ENCODE measurements at regions not wholly inside any gene's neighbourhood (a gene's known extent, or its start where the extent isn't known, plus 50 kb on each side); places are given as distances from the start of the nearest gene placed in this dataset.

DNA sequence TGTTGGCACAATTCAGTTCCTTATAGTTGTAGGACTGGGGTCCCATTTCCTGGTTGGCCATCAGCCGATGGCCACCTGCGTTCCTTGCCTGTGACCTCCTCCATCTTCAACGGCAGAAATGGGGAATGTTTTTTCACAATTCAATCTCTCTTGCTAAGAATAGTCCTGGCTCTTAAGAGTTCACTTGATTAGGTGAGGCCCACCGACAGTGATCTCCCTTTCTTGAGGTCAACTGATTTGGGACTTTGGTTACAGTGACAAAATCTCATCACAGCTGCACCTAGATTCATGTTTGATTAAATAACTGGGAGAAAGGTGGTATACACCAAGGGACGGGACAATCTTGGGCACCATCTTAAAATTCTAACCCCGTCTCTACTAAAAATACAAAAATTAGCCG lies 139.1 kb upstream of the DTNBP1 start:
- no peak for DNase-seq (ENCODE audit: low spot score)

- DNase-seq (ENCODE audit: low spot score), result no peak
Observed at GRCh38 chr6:15800841-15801617, 138.2 kb upstream of the DTNBP1 start.

DNA sequence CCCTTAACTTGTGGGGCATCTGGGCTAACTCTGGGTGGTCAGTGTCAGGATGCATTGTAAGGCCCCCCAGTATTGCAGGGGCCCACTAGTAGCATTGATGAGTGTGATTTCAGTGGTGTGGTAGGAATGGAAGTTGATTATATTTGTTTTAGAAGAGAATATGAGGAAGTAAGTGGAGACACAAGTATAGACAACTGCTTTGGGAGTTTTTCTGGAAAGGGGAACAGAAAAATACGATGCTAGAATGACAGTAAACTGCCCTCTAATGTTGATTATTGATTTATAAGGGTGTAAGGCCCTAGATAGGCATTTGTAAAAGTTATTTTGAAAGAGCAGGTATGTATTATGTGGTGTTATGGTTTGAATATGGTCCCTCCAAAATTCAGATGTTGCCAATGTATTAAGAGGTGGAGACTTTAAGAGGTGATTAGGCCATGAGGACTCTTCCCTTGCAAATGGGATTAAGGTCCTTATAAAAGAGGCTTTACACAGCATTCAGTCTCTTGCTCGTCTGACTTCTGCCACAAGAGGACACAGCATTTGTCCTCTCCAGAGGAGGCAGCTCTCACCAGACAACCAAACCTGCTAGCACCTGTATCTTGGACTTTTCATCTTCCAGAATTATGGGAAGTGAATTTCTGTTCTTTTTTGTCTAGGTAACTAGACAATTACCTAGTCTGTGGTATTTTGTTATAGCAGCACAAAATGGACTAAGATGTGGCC lies 135.9 kb upstream of the DTNBP1 start:
- DNase-seq (ENCODE audit: low spot score), result no peak

DNA sequence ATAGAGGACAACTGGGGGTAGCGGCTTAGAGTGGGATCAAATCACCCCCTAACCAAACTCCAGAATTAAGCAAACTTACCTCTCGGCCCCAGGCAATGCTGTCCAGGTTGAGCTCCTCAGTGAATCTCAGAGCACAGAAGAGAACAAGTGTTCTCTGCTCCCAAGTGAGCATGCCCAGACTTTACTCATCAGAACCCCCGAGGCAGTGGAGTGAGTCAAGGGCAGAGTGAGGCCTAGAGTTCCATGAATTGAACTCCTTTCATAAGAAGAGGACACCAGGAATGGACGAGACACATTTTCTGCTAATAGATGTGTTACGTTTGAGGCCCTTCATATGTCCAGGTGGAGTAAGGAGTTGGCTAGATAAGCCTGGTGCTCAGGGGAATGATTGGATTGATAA lies 134.0 kb upstream of the DTNBP1 start:
- DNase-seq (ENCODE audit: low spot score), result no peak

GRCh38 chr6:15796130-15796771 lies 133.4 kb upstream of the DTNBP1 start:
- DNase-seq (ENCODE audit: low spot score), result no peak

DNA sequence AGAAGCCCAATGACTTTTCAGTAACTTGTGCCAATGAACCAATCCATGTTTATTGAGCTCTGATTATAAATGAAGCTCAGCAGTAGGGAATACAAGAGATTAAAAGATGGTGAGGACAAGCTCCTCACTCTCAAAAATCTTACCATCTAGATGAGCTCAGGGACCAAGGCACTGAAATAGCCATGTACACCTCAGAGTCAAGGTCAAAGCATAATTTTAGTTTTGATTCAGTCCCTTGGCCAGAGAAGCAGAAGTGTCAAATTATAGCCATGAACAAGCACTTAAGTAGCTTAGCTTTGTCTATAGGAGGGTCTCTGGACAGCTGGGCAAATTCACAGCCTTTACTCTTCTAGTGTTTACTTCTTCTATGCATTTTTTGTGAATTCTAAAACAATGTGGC lies 131.0 kb upstream of the DTNBP1 start:
- DNase-seq (ENCODE audit: low spot score), result no peak

DNA sequence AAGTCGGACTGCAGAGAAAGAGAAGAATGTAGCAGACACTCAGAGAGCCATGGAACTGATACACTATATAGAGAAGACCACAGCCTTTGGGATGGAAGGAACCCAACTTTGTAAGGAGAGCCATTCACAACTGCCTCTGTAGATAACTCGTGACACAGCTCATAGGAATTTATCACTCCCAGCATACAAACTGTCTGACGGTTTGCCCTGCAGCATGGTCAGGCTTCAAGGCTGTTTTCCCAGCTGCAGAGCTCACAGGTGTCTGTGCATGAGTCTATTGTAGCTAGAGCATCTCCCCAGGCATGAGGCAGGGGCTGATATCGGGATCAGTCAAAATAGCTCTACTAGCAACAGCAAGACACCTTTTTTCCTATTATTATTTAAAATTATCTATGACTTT lies 130.5 kb upstream of the DTNBP1 start:
- peak; percentile 68 for DNase-seq (ENCODE audit: low spot score)

DNA sequence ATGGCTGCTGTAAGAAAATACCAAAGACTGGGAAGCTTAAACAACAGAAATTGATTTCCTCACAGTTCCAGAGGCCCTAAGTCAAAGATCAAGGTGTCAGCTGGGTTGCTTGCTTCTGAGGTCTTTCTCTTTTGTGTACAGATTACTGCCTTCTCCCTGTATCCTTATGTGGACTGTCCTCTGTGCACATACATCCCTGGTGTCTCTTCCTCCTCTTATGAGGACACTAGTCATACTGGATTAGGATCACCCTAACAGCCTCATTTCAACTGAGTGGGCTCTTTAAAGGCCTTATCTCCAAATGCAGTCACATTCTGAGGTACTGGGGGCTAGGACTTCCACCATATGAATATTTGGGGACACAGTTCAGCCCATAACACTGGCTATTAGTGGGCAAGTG lies 130.0 kb upstream of the DTNBP1 start:
- DNase-seq (ENCODE audit: low spot score), result no peak

DNA sequence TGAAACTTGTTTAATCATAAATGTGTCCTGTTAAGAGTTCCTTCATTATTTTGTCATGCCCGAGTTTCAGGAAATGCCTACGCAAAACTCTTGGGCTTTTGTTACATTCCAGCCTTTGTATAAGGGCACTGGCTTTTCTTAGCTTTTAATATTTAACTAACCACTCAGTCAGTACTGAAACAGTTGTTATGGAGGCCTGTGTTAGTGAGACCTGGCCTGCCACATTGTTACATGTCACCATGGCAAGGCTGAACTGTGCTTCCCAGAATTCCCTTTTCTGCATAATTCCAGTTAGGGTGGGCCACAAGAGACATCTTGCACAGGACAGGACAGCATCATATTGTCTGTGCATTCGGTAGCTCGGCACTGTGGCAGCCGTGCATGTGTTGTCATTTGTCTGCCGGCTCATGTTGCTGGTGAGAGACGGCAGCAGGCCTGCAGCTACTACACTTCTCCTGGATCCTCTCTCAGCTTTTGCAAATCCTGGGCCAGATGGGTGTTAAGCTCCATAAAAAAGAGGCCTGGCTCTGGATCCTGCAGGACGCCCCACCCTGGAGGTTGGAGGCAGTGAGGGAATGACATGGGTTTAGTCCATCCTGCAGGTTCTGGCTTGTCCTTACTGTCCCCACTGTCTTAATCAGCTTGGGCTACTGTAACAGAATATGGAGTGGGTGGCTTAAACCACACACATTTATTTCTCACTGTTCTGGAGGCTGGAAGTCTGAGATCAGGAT lies 128.8 kb upstream of the DTNBP1 start:
- no peak for DNase-seq (ENCODE audit: low spot score)

DNA sequence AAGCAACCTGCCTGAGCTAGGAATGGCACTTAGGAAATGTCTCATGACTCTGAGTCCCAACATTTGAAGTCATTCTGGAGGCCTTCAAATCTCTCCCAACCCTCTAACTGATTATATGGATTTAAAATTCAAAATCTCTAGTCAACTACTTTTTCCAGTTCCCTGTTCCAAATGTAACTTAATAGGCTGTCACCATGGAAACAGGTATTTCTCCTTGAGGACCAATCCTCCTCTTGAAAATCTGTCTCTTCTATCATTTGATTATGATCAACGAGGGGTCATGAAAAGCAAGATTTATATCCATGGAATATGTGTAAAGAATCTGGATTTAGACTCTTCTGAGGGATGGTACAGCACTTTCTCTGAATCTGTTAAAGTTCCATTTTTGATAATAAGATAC lies 127.3 kb upstream of the DTNBP1 start:
- no peak for DNase-seq (ENCODE audit: low spot score)

DNA sequence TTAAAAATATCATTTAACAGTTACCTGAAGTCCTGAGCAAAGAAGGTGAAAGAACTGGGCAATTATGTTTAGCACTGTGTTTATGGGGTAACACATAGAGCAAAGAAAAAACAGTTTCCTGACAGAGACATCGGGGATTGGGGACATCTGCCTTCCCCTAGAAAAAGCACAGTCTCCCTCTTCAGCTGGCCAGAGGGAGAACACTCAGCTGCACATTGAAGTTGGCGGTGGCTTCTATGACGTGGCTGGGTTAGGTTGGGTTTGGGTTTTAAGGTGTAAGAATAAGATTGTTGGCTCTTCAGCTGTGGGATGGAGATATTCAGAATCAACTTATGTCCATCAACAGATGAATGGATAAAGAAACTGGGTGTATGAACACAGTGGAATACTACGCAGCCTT lies 124.0 kb upstream of the DTNBP1 start:
- no peak for DNase-seq (ENCODE audit: low spot score)

- DNase-seq (ENCODE audit: low spot score), result no peak
Observed at GRCh38 chr6:15783484-15783883, 120.7 kb upstream of the DTNBP1 start.

GRCh38 chr6:15781890-15782289 lies 119.1 kb upstream of the DTNBP1 start:
- DNase-seq (ENCODE audit: low spot score), result no peak

DNA sequence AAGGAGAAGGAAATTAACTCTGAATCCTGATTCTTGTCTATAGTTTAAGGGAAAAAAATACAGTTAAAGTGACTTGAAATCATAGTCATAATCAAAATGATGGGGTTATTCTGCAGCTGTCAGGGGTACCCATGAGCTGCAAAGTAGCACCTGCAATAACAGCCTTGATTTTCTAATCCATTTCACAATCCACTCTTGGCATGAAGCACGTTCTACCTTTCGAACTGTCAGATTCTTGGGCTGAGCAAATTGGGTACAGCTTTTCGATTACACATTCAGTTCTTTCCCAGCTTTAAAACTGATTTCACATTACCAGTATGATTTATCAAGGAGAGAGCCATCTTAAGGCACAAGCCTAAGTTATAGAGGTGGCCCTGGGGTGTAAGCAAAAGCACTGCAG lies 118.5 kb upstream of the DTNBP1 start:
- no peak for DNase-seq (ENCODE audit: low spot score)

DNA sequence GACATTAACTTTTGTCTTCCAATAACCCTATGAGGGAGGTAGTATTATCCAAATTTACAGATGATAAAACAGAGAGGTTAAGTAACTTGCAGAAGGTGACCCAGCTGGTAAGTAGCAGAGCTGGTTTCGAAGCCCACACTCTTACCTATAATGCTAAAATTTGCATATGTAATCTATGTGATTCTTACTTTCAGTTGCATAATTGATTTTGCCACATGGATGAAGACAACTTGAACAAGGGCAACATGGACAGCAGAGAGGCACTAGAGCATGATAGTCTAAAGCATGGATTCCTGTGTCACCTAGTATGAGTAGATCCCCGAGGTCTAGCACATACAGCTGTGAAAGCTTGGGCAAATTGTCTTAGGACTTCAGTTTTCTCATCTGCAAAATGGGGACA lies 117.6 kb upstream of the DTNBP1 start:
- no peak for DNase-seq (ENCODE audit: low spot score)

- DNase-seq (ENCODE audit: low spot score), result no peak
Observed at GRCh38 chr6:15779726-15780125, 116.9 kb upstream of the DTNBP1 start.

DNA sequence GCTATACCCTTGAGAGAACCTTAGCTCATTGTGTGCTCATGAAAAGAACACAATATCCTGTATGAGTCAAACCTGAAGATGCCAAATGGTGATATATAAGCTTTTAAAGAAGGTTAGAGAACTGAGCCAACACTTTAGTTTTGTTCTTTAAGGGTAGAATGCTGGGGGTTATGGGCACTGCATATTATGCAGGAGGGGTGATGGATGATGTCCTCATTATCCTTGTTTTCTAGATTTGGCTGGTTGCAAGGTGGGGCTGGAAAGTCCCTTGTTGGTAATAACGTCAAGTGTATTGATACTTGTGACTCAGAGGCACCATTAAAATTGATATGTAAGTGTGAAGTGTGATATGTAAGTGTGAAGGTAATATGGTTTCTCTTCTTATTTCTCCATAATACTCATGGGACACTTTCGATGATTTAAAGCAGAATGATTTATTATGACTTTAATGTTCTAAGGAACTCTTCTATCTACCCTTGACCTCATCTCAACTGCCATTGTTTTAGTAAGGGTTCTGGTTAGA lies 113.7 kb upstream of the DTNBP1 start:
- DNase-seq (ENCODE audit: low spot score), result no peak

DNA sequence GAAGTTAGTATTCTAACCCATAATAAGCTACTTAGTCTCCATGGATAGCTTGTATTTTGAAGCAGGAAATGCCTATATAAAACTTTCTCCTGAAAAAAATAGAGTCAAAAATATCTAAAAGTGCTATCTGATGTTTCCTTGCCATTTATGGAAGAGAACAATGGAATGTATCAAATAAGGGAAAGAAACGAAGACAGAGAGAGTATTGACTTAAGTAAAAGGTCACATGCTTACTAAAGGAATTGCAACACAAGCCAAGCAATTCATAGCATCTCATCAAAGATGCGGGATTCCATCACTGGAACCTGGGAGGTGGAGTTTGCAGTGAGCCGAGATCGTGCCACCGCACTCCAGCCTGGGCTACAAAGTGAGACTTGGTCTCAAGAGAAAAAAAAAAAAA lies 112.9 kb upstream of the DTNBP1 start:
- DNase-seq (ENCODE audit: low spot score), result no peak

- DNase-seq (ENCODE audit: low spot score), result no peak
Observed at GRCh38 chr6:15775076-15775634, 112.3 kb upstream of the DTNBP1 start.

GRCh38 chr6:15773806-15774410 lies 111.1 kb upstream of the DTNBP1 start:
- no peak for DNase-seq (ENCODE audit: low spot score)

DNA sequence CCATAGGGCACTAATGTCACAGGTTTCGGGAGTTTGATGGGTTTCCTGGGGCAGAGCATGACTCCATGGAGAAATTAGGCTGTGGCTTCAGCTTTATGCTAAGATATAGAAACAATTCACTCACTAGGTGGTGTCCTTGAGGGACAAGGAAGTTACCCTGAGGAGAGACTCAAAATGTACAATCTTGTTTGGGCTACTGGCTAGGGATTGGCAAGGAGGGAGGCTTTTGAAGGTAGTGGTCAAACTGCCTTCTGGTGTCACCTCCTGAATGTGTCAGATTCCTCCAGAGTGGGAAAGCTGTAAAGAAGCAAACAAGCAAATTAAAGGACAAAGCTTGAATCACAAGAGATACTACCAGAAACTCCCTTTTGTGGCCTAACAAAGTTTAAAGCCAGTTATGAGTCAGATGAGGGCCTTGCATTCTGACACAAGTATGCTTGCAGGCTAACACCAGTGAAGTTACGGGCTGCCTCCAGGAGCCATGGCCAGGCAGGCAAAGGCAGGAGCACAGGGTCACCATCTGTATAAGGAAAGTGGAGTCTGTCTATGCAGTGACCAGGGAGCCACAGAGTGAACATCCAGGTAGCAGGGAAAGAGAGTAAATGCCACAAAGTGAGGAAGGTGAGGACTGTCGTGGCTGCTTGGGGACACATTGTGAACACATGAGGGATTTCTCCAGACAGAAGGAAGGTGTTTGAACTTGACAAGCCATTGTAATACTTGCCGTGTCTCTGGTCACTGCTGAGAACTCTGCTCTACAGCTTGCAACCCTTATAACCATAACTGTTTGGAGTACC lies 107.7 kb upstream of the DTNBP1 start:
- DNase-seq (ENCODE audit: low spot score), result peak; percentile 61

Measured in AG08395 (cell line).